ENCODE measurements at regions not wholly inside any gene's neighbourhood (a gene's known extent, or its start where the extent isn't known, plus 50 kb on each side); places are given as distances from the start of the nearest gene placed in this dataset.
"Not testable (repeated sequence)": the region's sequence is repeated elsewhere in the genome, so short reads cannot be mapped to it uniquely, and the experiment has no call there.

DNA sequence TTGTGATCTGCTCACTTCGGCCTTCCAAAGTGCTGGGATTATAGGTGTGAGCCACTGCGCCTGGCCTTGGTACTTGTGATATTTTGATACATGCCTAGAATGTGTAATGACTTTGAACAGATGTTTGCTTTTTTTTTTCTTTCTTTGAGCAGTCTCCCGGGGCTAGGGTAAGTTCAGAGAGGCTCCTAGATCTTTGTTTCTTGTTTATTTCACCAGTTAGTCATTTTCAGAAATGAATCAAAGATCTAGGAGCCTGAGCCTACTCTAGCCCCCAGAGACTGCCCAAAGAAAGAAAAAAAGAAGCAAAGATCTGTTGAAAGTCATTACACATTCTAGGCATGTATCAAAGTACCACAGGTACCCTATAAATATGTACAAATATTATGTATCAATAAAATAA is 66.3 kb downstream of the NPIPB11 start:
- not testable (repeated sequence) for H3K4me1 Mint-ChIP-seq (ENCODE audit: low read depth); H3K36me3 Mint-ChIP-seq (ENCODE audit: insufficient read depth); H3K27me3 Mint-ChIP-seq; DNase-seq (ENCODE audit: low spot score, unreplicated experiment); H3K9me3 Mint-ChIP-seq (ENCODE audit: low read depth); H3K27ac Mint-ChIP-seq; H3K4me3 Mint-ChIP-seq (ENCODE audit: low read depth)

DNA sequence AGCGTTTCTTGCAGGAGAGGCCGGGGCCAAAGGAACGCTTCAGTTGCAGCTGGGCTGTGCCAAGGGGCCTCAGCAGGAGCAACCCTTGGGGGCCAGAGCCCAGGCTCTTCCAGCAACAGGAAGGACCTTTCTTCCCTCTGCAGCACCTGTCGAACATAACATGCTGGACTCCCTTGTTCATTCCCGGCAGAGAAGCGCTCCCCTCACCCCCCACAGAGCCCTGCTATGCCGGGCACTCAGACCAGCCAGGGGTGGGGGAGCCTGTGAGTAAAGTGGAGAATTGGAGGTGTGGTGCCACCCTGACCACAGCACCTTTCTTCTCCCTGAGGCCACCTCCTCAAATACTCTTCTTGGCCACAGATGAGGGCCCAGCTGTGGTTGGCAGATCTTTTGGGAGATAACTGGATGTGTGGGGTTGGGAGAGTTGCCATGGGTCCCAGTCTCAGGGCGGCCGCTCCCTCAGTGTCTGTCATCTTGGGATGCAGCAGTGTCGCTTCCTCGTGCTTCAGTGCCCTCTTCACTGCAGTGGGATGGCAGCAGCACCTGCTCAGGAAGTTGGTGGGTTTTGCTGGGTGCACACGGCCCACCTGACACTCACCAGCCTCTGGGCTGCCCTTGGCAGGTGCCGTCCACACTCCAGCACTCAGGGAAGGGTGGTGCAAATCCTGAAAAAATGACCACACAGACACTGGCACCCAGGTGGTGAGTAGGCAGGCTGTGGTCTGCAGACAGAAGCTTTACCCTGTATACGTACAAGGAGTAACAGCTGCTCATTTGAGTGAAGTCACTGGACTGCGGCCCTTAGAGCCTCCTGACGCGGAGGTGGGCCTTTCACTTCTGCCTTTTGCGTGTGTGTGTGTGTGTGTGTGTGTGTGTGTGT is 67.5 kb downstream of the NPIPB11 start:
- H3K9me3 Mint-ChIP-seq (ENCODE audit: low read depth); H3K4me1 Mint-ChIP-seq (ENCODE audit: low read depth); H3K4me3 Mint-ChIP-seq (ENCODE audit: low read depth); DNase-seq (ENCODE audit: low spot score, unreplicated experiment); H3K36me3 Mint-ChIP-seq (ENCODE audit: insufficient read depth); H3K27ac Mint-ChIP-seq: not testable (repeated sequence)
- H3K27me3 Mint-ChIP-seq: peaks cover 11% of the 10 kb centered on the region

DNA sequence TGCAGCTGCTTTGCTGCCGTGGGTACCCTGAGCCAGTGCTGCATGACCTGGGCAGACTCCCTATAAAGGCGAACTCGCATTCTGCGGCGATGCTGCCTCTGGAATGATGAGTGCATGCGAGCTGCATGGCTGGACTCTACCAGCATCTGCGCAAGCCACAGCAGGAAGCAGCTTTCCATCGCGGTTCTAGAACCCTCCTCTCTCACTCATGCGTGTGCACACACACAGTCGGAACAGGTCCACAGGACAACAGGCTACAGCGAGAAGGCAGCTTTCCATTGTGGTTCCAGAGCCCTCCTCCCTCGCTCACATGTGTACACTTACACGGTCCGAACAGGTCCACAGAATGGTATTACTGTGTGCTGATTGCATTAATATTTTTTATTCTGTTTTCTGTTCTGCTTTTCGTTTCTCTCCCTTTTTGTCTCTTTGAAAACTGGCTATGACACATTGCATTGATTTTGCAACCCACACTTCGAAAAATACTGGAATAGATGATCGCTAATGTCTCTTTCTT is 69.1 kb downstream of the NPIPB11 start:
- H3K36me3 Mint-ChIP-seq (ENCODE audit: insufficient read depth); H3K9me3 Mint-ChIP-seq (ENCODE audit: low read depth); H3K4me1 Mint-ChIP-seq (ENCODE audit: low read depth); H3K4me3 Mint-ChIP-seq (ENCODE audit: low read depth); DNase-seq (ENCODE audit: low spot score, unreplicated experiment); H3K27ac Mint-ChIP-seq; H3K27me3 Mint-ChIP-seq: not testable (repeated sequence)

DNA sequence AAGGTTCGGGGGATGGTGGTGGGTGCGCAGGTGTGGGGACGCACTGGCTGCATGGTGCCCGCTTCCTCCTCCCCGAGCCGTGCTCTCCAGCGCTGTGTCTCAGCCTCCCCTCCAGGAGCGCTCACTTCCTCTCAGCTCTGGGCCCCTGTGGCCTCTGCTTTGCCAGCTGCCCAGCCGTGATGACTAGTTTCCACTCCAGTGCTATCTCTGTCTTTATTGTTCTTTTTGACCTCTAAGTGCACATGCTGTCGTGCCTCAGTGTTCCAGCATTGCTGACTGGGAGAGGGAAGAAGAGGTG is 71.0 kb downstream of the NPIPB11 start:
- not testable (repeated sequence) for H3K9me3 Mint-ChIP-seq (ENCODE audit: low read depth); H3K27me3 Mint-ChIP-seq; H3K27ac Mint-ChIP-seq; H3K4me3 Mint-ChIP-seq (ENCODE audit: low read depth); H3K36me3 Mint-ChIP-seq (ENCODE audit: insufficient read depth); H3K4me1 Mint-ChIP-seq (ENCODE audit: low read depth); DNase-seq (ENCODE audit: low spot score, unreplicated experiment)

DNA sequence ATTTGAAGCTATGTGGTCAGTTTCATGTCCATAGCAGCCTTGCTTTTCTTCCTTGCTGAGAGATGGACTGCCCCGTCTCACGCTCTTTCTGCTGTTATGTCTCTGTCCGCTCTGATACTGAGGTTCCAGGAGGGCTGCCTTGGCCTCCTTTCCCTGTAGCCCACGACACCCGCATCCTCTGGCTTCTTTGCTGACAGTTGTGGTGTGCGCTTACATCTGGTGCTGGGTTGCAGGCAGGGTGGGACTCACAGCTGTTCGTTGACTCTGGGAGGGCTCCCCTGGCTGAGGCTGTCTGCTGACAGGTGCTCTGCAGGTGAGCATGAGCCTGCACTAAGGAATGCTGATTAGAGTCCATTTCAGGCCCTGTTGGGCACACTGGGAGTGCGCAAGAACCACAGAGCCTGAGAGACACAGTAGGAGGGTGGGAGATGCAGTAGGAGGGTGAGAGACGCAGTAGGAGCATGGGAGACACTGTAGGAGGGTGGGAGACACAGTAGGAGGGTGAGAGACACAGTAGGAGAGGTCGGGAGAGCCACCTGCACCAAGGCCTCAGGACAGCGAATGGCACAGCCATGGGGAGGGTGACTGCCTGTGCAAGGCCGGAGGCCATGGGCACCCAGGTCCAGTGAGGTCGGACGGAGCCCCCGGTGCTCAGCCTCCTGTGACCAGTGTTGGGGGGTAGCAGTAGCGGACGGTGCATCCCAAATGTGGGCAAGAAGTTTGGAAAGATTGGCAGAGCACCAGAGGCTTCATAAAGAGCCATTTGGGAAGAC is 71.5 kb downstream of the NPIPB11 start:
- H3K27me3 Mint-ChIP-seq; H3K4me1 Mint-ChIP-seq (ENCODE audit: low read depth); DNase-seq (ENCODE audit: low spot score, unreplicated experiment); H3K36me3 Mint-ChIP-seq (ENCODE audit: insufficient read depth); H3K27ac Mint-ChIP-seq; H3K4me3 Mint-ChIP-seq (ENCODE audit: low read depth); H3K9me3 Mint-ChIP-seq (ENCODE audit: low read depth): not testable (repeated sequence)

DNA sequence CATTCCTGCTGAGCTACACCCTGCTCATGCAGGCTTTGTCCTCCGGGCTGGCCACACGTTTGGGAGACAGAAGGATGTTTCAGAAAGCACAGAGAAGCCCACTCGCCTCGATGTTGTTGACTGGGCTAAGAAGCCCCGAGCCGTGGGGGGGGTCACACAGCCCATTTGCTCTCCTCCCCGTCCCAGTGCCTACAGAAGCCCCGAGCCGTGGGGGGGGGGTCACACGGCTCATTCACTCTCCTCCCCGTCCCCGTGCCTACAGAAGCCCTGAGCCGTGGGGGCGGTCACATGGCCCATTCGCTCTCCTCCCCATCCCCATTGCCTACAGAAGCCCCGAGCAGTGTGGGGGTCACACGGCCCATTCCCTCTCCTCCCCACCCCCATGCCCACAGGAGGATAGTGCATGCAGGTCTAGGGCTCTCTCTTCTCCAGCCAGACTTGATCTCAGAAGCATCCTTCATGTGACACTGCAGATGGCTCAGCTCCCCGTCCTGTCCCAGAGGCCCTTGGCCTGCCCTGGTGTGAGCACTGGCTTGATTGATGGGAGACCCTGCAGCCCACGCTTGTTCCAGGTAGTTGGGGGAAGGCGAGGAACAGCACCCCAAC is 72.9 kb downstream of the NPIPB11 start:
- not testable (repeated sequence) for H3K4me3 Mint-ChIP-seq (ENCODE audit: low read depth); H3K9me3 Mint-ChIP-seq (ENCODE audit: low read depth); DNase-seq (ENCODE audit: low spot score, unreplicated experiment); H3K36me3 Mint-ChIP-seq (ENCODE audit: insufficient read depth); H3K27ac Mint-ChIP-seq; H3K4me1 Mint-ChIP-seq (ENCODE audit: low read depth)
- peaks cover 14% of the 10 kb centered on the region for H3K27me3 Mint-ChIP-seq

DNA sequence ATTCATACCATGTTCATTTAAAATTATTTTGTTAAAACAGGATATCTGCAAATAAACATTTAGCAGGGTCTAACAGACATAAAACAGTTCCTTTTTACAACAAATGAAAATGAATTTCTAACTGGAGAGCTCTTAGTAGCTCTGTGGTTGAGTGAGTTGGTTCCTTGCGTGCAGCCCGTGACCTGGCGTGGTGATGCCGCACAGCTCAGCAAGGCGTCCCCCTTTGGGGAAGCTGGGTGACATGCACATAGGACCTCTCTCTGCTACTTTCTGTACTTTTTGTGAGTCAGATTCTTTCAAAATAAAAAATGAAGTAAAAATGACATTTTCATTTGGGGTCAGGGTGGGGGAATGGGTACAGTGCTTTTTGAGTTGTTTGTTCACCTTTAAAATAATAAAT is 75.9 kb downstream of the NPIPB11 start:
- DNase-seq (ENCODE audit: low spot score, unreplicated experiment); H3K9me3 Mint-ChIP-seq (ENCODE audit: low read depth); H3K27ac Mint-ChIP-seq; H3K4me1 Mint-ChIP-seq (ENCODE audit: low read depth); H3K4me3 Mint-ChIP-seq (ENCODE audit: low read depth); H3K36me3 Mint-ChIP-seq (ENCODE audit: insufficient read depth): not testable (repeated sequence)
- H3K27me3 Mint-ChIP-seq: peaks cover 19% of the 10 kb centered on the region

DNA sequence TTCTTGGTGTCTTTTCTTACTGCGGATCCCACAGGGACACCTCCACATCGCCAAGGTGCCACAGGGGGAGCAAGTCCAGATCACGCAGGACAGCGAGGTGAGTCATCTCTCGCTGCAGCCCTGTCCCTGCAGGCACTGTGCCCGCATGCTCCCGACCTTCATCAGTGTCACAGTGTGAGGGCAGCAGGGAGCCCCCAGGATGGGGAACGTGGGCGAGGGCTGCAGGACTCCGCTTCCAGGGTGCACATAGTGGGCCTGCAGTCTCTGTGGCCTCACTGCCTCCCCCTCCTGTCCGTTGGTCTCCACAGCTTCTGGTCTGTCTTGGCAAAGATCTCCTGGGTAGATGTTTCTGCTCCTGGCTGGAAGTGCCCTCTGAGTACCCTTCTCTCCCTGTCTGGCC is 78.0 kb downstream of the NPIPB11 start:
- H3K27ac Mint-ChIP-seq; H3K4me1 Mint-ChIP-seq (ENCODE audit: low read depth); DNase-seq (ENCODE audit: low spot score, unreplicated experiment); H3K36me3 Mint-ChIP-seq (ENCODE audit: insufficient read depth); H3K4me3 Mint-ChIP-seq (ENCODE audit: low read depth); H3K9me3 Mint-ChIP-seq (ENCODE audit: low read depth): not testable (repeated sequence)
- H3K27me3 Mint-ChIP-seq: peaks cover 20% of the 10 kb centered on the region

DNA sequence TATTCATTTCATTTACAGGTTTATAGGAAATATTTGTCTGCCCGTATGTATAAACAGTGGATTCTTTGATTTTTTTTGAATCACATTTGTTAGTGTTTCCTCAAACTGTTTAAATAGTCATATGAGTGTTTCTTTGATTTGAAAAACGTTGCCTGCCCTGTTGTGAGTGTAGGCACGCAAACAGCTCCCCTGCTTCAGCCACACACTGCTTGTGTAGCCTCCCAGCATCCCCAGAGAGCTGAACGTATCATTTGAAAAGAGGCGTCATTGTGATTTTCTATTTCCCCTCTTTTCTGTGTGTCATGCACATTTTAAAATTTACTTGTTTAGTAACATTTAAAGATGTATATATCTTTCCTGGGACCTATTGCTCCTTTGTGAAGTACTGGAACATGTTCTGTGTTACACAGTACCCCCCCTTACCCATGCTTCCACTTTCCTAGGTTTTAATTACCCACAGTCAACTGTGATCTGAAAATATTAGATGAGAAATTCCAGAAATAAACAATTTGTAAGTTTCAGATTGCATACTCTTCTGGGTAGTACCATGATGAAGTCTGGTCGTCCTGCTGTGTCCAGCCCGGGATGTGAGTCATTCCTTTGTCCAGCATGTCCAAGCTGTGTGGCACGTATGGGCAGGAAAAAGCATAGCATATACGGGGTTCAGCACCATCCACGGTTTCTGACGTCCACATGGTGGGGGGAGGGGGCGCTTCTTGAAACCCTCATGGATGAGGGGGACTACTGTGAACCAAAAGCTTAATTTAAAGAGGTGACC is 78.7 kb downstream of the NPIPB11 start:
- not testable (repeated sequence) for H3K36me3 Mint-ChIP-seq (ENCODE audit: insufficient read depth); H3K9me3 Mint-ChIP-seq (ENCODE audit: low read depth); DNase-seq (ENCODE audit: low spot score, unreplicated experiment); H3K4me1 Mint-ChIP-seq (ENCODE audit: low read depth); H3K27ac Mint-ChIP-seq; H3K4me3 Mint-ChIP-seq (ENCODE audit: low read depth)
- peaks cover 20% of the 10 kb centered on the region for H3K27me3 Mint-ChIP-seq

DNA sequence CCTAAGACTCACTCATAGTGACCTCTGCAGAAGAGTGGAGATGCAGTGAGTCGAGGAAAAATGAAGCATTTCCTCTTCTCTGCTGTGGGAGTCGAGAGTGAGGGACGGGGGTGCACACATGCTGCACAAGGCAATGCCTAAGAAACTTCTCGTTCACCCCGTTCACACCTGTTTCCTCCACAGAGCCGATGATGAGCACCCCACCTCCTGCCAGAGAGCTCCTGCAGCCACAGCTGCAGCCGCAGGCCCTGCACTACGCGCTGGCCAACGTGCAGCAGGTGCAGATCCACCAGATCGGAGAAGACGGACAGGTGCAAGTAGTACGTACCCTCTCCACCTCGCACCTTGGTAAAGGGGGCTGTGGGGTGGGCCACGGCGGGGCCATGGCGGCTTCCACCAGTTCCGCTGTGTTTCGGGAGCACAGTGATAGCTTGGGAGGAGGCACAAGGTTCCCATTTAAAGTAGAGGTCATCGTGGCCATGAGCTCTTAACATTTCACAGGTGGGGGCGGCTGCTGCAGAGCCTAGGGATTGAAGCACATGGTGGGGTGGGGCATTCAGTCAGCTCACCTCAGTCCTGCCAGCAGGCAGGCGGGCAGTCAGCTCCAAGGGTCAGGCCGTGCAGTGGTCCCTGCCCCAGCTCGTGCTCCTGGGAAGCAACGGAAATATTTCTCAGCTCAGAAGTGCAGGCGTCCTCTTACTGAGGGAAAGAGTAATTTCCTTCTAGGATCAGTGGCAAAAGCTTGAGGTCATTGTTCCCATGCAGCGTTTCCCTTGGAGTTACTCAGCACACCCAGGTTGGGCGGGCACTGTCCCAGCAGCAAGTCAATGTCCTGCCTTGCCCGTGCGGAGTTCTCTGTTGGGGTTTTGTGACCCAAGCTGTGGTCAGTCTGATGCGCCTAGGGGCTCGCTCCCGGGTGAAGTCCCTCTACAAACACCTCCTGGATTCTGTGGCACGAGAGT is 80.1 kb downstream of the NPIPB11 start:
- H3K4me1 Mint-ChIP-seq (ENCODE audit: low read depth); DNase-seq (ENCODE audit: low spot score, unreplicated experiment); H3K9me3 Mint-ChIP-seq (ENCODE audit: low read depth); H3K27ac Mint-ChIP-seq; H3K36me3 Mint-ChIP-seq (ENCODE audit: insufficient read depth); H3K4me3 Mint-ChIP-seq (ENCODE audit: low read depth): not testable (repeated sequence)
- peaks cover 20% of the 10 kb centered on the region for H3K27me3 Mint-ChIP-seq

DNA sequence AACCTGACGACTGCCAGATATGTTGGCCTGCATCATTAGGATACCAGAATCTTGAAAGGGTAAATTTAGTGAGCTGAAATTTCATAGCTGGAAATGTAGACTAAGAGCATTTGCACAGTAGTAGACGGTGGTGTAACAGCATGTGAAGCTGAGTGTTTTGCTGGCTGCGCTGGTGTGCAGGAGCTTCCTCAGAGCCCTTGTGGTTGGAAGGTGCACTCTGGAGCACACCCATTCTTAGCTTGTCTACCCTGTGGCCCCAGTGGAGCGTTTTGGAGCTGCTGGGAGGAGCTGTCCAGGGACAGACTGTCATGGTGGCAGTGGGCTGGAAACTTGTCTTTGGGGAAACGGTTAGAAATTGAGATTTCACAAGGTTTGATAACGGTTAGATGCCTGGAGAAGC is 82.8 kb downstream of the NPIPB11 start:
- DNase-seq (ENCODE audit: low spot score, unreplicated experiment); H3K36me3 Mint-ChIP-seq (ENCODE audit: insufficient read depth); H3K27ac Mint-ChIP-seq; H3K4me3 Mint-ChIP-seq (ENCODE audit: low read depth); H3K4me1 Mint-ChIP-seq (ENCODE audit: low read depth); H3K9me3 Mint-ChIP-seq (ENCODE audit: low read depth): not testable (repeated sequence)
- H3K27me3 Mint-ChIP-seq: peaks cover 15% of the 10 kb centered on the region

Data from progenitor cell of endocrine pancreas (in vitro differentiated cells).